ES-I3 (cell line): ENCODE measurements at regions not wholly inside any gene's neighbourhood (a gene's known extent, or its start where the extent isn't known, plus 50 kb on each side); places are given as distances from the start of the nearest gene placed in this dataset.
A peak's percentile ranks its signal among the peaks of the same experiment; 100 is the strongest.
"Not testable (repeated sequence)": the region's sequence is repeated elsewhere in the genome, so short reads cannot be mapped to it uniquely, and the experiment has no call there.

ENCODE experiments used
- H3K36me3 ChIP-seq: 2 replicates; pipeline ENCODE4 v1.6.1; 2013; ENCODE audit warnings: mild to moderate bottlenecking, low read length, control low read depth, moderate library complexity; ENCODE audit not compliant: insufficient read depth
- H3K4me1 ChIP-seq: 2 replicates; pipeline ENCODE4 v1.6.1; 2013; ENCODE audit warnings: mild to moderate bottlenecking, control low read depth, low read length; ENCODE audit not compliant: insufficient read depth
- H3K9ac ChIP-seq: 2 replicates; pipeline ENCODE4 v1.6.1; 2013; ENCODE audit warnings: low read depth, mild to moderate bottlenecking, low read length, moderate library complexity
- H3K9me3 ChIP-seq: 2 replicates; pipeline ENCODE4 v1.6.1; 2013; ENCODE audit warnings: mild to moderate bottlenecking, low read length, moderate library complexity; ENCODE audit not compliant: control insufficient read depth, insufficient read depth

GRCh38 chr12:68483592-68484383 is 126.9 kb upstream of the RAP1B start:
- H3K9ac ChIP-seq, result no peak overlapping the region
- H3K9me3 ChIP-seq, result no peaks in the 10 kb centered on the region

GRCh38 chr12:68484578-68484977 is 126.1 kb upstream of the RAP1B start:
- not testable (repeated sequence) for H3K9ac ChIP-seq, H3K4me1 ChIP-seq, H3K9me3 ChIP-seq, H3K36me3 ChIP-seq

More at GRCh38 chr12:68483592-68484383, 126.9 kb upstream of the RAP1B start:
- Histone ChIP-seq H3K4me1 (no peaks in the 10 kb centered on the region), H3K36me3 (no peaks in the 10 kb centered on the region; the same call in 1 of the 2 replicates)

GRCh38 chr12:68486449-68486848 is 124.2 kb upstream of the RAP1B start:
- H3K9ac ChIP-seq, H3K36me3 ChIP-seq, H3K4me1 ChIP-seq, H3K9me3 ChIP-seq: not testable (repeated sequence)

GRCh38 chr12:68487721-68488309 is 122.9 kb upstream of the RAP1B start:
- Histone ChIP-seq H3K9me3 (no peaks in the 10 kb centered on the region), H3K36me3 (no peaks in the 10 kb centered on the region), H3K4me1 (no peaks in the 10 kb centered on the region), H3K9ac (peak overlapping the region; percentile 29; the same call in 1 of the 2 replicates)

DNA sequence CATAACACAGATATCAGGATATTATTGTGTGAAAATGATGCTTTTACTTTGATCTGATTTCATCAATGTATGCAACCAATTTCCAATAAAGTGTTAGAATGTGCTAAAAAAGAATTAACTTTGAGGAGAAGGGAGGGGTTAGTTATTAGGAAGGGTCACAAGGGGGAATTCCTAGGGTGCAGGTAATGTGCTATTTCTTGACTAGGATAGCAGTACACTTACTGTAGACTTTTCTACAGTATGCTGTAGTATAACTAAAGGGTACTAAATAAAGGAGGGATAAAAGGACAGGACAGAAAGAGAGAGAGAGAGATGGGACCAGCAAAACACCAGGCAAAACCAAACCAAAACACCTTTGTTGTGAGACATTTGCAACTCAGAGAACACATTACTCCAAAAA is 121.4 kb upstream of the RAP1B start:
- Histone ChIP-seq H3K9ac (no peak overlapping the region), H3K36me3 (no peaks in the 10 kb centered on the region), H3K9me3 (no peaks in the 10 kb centered on the region), H3K4me1 (no peaks in the 10 kb centered on the region)

DNA sequence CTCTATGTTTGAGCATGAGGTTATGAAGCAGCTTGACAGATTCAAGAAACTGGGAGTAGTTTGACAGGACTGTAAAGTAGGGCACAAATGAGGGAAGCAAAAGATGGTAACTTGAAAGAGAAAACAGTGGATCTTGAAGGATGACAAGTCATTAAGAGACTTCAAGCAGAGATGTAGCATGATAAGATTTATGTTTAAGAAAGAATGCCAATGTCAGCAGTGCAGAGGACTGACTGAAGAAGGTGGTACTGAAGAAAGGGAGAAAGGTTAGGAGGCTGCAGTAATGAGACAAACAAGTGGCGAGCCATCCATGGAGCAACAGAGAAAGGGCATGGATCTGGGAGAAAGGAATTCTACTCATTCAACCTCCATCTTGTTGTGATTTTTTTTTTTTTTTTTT is 120.2 kb upstream of the RAP1B start:
- Histone ChIP-seq H3K9ac (no peak overlapping the region), H3K9me3 (no peaks in the 10 kb centered on the region), H3K36me3 (no peaks in the 10 kb centered on the region), H3K4me1 (no peaks in the 10 kb centered on the region)

GRCh38 chr12:68491204-68491960 is 119.3 kb upstream of the RAP1B start:
- H3K9ac ChIP-seq, result no peak overlapping the region
- H3K9me3 ChIP-seq, result no peaks in the 10 kb centered on the region
- no peaks in the 10 kb centered on the region for H3K4me1 ChIP-seq
- no peaks in the 10 kb centered on the region for H3K36me3 ChIP-seq

GRCh38 chr12:68495336-68496070 is 115.2 kb upstream of the RAP1B start:
- Histone ChIP-seq H3K9me3 (no peaks in the 10 kb centered on the region), H3K9ac (no peak overlapping the region), H3K4me1 (no peaks in the 10 kb centered on the region), H3K36me3 (no peaks in the 10 kb centered on the region)

GRCh38 chr12:68497107-68497506 is 113.6 kb upstream of the RAP1B start:
- H3K9ac ChIP-seq, result no peak overlapping the region
- H3K36me3 ChIP-seq, result no peaks in the 10 kb centered on the region
- H3K9me3 ChIP-seq, result no peaks in the 10 kb centered on the region
- no peaks in the 10 kb centered on the region for H3K4me1 ChIP-seq

- H3K9me3 ChIP-seq, result no peaks in the 10 kb centered on the region
- H3K36me3 ChIP-seq, result no peaks in the 10 kb centered on the region
- H3K9ac ChIP-seq, result no peak overlapping the region
- no peaks in the 10 kb centered on the region for H3K4me1 ChIP-seq
These were observed 113.0 kb upstream of the RAP1B start for GRCh38 chr12:68497702-68498101.

DNA sequence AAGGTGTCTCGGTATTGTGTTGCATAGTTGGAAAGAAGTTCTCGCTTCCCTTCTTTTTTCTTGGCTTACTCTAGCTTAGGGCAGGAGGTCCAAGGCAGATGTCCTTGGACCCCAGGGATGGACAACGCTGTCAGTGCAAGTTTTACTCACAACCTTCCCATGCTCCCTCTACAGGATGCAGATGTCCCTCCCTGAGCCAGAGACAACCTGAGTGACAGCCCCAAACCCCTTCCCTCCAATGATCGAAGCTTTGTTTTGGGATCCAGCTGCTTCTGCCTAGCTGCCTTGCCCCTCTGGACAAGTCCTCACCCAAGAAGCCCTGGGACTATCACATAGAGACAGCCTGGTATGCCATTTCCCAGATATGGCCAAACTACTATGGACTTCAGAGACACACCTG is 112.0 kb upstream of the RAP1B start:
- Histone ChIP-seq H3K4me1 (no peaks in the 10 kb centered on the region), H3K36me3 (no peaks in the 10 kb centered on the region), H3K9me3 (no peaks in the 10 kb centered on the region), H3K9ac (no peak overlapping the region)

DNA sequence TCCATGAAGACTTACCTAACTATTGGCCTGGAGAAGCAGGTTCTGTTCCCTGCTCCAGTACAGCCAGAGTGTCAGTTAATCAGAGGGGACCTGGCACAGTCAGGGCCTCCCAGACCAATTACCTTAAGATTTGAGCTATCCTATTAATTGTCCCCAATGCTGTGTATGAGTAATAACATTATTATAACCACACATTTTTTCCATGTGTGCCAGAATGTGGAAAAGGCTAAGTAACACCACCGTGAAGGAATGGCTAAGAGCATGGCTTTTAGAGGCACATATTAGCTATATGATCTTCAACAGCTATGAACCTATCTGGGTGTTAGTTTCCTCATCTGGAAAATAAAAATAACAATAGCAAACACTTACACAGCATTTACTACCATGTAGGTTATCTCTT is 111.1 kb upstream of the RAP1B start:
- no peak overlapping the region for H3K9ac ChIP-seq
- no peaks in the 10 kb centered on the region for H3K9me3 ChIP-seq
- H3K4me1 ChIP-seq, result no peaks in the 10 kb centered on the region
- no peaks in the 10 kb centered on the region for H3K36me3 ChIP-seq

GRCh38 chr12:68501226-68501625 is 109.5 kb upstream of the RAP1B start:
- Histone ChIP-seq H3K36me3 (no peaks in the 10 kb centered on the region), H3K9ac (no peak overlapping the region), H3K4me1 (no peaks in the 10 kb centered on the region), H3K9me3 (no peaks in the 10 kb centered on the region)

DNA sequence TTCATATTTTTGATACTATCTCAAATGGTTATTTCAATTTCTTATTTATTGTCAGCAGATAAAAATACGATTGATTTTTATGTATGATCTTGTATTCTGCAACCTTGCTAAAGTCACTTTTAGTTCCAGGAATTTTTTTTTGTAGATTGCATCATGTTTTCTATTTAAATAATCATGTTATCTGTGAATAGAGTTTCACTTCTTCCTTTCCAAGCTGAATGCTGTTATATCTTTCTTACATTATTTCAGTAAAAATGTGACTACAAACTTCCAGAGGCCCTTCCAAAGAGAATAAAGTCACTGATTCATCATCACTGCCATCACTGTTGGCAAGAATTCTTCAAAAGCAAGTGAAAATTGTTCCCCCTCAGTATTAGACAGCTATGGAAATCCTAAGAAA is 104.7 kb upstream of the RAP1B start:
- Histone ChIP-seq H3K36me3 (no peaks in the 10 kb centered on the region), H3K9me3 (no peaks in the 10 kb centered on the region), H3K4me1 (no peaks in the 10 kb centered on the region), H3K9ac (no peak overlapping the region)
